ENCODE measurements at regions not wholly inside any gene's neighbourhood (a gene's known extent, or its start where the extent isn't known, plus 50 kb on each side); places are given as distances from the start of the nearest gene placed in this dataset.

DNA sequence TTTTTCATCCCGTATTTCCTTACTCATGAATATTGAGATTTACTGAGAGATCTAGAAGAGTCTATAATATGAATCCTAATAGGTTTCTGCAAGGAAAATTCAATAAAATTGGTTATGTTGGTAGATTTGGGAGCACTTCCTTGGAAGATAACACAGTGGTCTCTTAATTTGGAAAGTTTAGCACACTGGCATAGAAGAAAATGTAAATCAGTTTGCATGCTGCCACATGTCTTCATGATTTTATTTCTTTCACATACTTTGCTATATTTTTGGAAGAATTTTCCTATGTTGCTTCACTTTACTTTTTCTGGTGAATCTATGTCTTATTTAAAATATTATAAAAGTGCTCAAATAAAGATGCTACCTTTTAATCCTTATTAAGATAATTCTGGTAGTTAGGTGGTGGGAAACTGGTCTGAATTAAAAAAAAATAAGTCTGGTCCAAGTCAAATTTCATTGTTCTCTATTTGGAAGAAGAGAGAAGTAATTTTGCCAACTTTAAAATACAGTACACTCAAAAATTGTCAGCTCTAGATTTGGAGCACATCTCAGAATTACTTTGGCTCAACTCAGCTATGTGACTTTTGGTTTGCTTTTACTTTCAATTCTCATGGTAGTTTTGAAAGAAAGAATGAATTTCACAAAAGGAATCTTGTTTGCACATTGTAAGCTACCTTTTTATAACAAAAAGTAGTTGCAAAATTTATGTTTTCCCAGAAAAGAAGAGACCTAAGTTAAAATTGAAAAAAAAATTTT lies 197.3 kb downstream of the CENPW start:
- no peaks in the 10 kb centered on the region for H3K36me3 ChIP-seq
- TF ChIP-seq, protein P1, sequence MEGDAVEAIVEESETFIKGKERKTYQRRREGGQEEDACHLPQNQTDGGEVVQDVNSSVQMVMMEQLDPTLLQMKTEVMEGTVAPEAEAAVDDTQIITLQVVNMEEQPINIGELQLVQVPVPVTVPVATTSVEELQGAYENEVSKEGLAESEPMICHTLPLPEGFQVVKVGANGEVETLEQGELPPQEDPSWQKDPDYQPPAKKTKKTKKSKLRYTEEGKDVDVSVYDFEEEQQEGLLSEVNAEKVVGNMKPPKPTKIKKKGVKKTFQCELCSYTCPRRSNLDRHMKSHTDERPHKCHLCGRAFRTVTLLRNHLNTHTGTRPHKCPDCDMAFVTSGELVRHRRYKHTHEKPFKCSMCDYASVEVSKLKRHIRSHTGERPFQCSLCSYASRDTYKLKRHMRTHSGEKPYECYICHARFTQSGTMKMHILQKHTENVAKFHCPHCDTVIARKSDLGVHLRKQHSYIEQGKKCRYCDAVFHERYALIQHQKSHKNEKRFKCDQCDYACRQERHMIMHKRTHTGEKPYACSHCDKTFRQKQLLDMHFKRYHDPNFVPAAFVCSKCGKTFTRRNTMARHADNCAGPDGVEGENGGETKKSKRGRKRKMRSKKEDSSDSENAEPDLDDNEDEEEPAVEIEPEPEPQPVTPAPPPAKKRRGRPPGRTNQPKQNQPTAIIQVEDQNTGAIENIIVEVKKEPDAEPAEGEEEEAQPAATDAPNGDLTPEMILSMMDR (IDR thresholded peaks at IDR 0.05) = no peak
- TF ChIP-seq POLR2A (IDR thresholded peaks at IDR 0.05) = no peak
- TF ChIP-seq POLR2AphosphoS5 (IDR thresholded peaks at IDR 0.05) = no peak
- no peaks in the 10 kb centered on the region for H3K9me3 ChIP-seq
- H3K27me3 ChIP-seq = no peaks in the 10 kb centered on the region
- no peak for DNase-seq (ENCODE audit: low spot score in 2 of 2)
- H3K4me3 ChIP-seq = no peak overlapping the region
- no peaks in the 10 kb centered on the region for H3K4me1 ChIP-seq
- intact Hi-C loops (cut with DNase I; ENCODE audit: low total_unique reads) = no loop called here
- no peak overlapping the region for H3K27ac ChIP-seq

DNA sequence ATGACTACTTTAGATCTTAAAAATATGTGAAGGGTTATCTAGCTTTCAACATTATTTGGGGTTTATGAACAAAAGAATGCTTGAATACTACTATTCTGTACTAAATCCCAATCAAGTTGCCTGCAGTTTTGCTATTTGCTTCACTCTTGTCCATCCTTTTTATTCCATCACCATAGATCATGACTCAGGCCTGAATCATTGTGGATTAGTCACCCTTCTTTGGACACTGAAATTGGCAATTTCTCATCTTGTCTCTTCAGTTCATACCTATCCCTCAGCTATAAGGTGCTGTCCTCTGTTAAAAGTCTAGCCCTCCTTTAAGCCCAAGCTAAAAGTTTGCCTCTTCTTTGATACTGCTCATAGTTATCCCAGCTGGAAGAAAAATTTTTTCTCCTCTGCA lies 199.1 kb downstream of the CENPW start:
- Histone ChIP-seq H3K4me1 (no peaks in the 10 kb centered on the region), H3K4me3 (no peak overlapping the region), H3K36me3 (no peaks in the 10 kb centered on the region), H3K27me3 (no peaks in the 10 kb centered on the region), H3K9me3 (no peaks in the 10 kb centered on the region), H3K27ac (no peak overlapping the region)
- intact Hi-C loops (cut with DNase I; ENCODE audit: low total_unique reads) = no loop called here
- DNase-seq (ENCODE audit: low spot score in 2 of 2) = no peak
- no peak for TF ChIP-seq POLR2A (IDR thresholded peaks at IDR 0.05)
- TF ChIP-seq, protein P1 (IDR thresholded peaks at IDR 0.05) = no peak
- TF ChIP-seq POLR2AphosphoS5 (IDR thresholded peaks at IDR 0.05) = no peak

DNA sequence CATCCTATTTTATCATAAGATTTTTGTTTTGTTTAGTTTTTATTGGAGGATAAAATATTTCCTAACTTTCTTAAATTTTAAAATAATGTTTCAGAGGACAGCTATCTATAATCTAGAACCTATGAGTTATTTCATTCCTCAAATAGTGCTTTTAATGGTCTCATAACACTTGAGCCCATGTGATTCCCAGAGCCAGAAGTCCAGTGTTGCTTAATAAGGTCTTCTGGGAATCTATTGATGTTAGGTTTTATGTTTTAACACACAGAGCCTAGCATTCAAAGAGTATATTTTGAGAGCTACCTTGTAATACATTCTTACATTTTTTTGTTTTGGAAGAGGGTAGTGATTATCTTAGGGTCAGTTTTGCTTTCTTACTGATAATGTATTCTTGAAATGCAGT lies 200.2 kb downstream of the CENPW start:
- H3K27me3 ChIP-seq = no peaks in the 10 kb centered on the region
- TF ChIP-seq POLR2AphosphoS5 (IDR thresholded peaks at IDR 0.05) (no peak), POLR2A (IDR thresholded peaks at IDR 0.05) (no peak)
- TF ChIP-seq, protein P1 (IDR thresholded peaks at IDR 0.05) = no peak
- H3K4me1 ChIP-seq = no peaks in the 10 kb centered on the region
- no peaks in the 10 kb centered on the region for H3K36me3 ChIP-seq
- DNase-seq (ENCODE audit: low spot score in 2 of 2) = no peak
- H3K9me3 ChIP-seq = no peaks in the 10 kb centered on the region
- no peak overlapping the region for H3K4me3 ChIP-seq
- no peak overlapping the region for H3K27ac ChIP-seq
- intact Hi-C loops (cut with DNase I; ENCODE audit: low total_unique reads) = no loop called here

DNA sequence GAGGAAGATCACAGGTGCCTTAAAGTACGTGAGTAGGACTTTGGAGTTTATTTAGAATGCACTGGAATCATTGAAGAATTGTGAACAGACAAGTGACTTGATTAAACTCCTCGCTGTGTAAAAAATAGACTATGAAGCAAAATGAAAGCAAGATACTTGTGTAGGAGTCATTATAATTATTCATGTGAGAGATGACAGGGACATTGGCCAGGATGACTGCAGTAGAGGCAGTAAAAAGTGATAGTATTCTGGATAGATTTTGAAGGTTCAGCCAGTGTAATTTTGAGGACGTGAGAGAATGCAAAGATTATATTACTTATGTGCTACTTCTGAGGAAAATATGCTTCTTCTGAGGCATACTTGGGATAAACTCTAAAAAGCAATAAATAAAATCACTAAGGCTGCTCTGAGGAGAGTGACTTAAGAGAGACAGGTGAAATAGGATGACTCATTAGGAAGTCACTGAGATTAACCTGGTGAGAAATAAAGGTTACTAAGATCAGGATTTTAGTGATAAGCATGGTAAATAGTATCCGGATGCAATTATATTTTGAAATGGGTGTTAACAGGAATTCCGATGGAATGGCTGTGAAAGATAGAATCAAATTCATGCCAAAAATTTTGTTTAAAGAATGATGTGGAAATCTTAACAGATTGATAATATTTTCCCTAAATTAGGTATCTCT lies 202.0 kb downstream of the CENPW start:
- intact Hi-C loops (cut with DNase I; ENCODE audit: low total_unique reads) = no loop called here
- Histone ChIP-seq H3K4me1 (no peaks in the 10 kb centered on the region), H3K36me3 (no peaks in the 10 kb centered on the region), H3K4me3 (no peak overlapping the region), H3K9me3 (no peaks in the 10 kb centered on the region), H3K27ac (no peak overlapping the region), H3K27me3 (no peaks in the 10 kb centered on the region)
- no peak for TF ChIP-seq POLR2AphosphoS5 (IDR thresholded peaks at IDR 0.05)
- TF ChIP-seq, protein P1 (IDR thresholded peaks at IDR 0.05) = no peak
- no peak for TF ChIP-seq POLR2A (IDR thresholded peaks at IDR 0.05)
- no peak for DNase-seq (ENCODE audit: low spot score in 2 of 2)

DNA sequence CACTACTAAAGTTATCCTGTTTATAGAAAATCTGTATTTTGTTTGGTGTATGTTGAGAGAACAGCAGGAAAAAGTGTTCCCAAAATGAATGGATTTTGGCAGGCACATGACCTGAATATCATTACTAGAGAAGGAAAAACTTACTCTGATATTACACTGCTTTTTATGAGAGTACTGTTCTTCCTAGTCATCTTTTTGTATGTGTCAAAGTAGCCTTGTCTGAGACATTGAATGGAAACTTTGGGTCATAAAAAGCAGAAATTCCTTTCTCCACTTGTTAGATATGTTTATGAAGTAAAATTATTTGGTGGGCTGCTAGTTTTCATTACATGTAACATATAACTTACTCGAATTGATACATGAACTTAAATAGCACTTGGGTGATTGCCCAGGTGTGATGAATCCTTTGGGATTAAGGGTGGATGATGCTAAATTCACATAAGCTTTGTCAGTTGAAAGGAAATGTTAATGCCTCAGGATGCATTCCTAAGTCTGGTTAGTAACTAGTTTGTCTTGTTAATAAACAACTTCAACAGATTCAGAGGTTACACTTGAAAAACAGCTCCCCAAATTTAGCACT lies 206.7 kb downstream of the CENPW start:
- no peak for TF ChIP-seq POLR2A (IDR thresholded peaks at IDR 0.05)
- no peak for TF ChIP-seq POLR2AphosphoS5 (IDR thresholded peaks at IDR 0.05)
- TF ChIP-seq, protein P1 (IDR thresholded peaks at IDR 0.05) = no peak
- no peak overlapping the region for H3K4me3 ChIP-seq
- no peaks in the 10 kb centered on the region for H3K4me1 ChIP-seq
- no peak overlapping the region for H3K27ac ChIP-seq
- intact Hi-C loops (cut with DNase I; ENCODE audit: low total_unique reads) = no loop called here
- no peaks in the 10 kb centered on the region for H3K27me3 ChIP-seq
- H3K36me3 ChIP-seq = no peaks in the 10 kb centered on the region
- no peak for DNase-seq (ENCODE audit: low spot score in 2 of 2)
- no peaks in the 10 kb centered on the region for H3K9me3 ChIP-seq
